ENCODE measurements at regions not wholly inside any gene's neighbourhood (a gene's known extent, or its start where the extent isn't known, plus 50 kb on each side); places are given as distances from the start of the nearest gene placed in this dataset.
"Not testable (repeated sequence)": the region's sequence is repeated elsewhere in the genome, so short reads cannot be mapped to it uniquely, and the experiment has no call there.

DNA sequence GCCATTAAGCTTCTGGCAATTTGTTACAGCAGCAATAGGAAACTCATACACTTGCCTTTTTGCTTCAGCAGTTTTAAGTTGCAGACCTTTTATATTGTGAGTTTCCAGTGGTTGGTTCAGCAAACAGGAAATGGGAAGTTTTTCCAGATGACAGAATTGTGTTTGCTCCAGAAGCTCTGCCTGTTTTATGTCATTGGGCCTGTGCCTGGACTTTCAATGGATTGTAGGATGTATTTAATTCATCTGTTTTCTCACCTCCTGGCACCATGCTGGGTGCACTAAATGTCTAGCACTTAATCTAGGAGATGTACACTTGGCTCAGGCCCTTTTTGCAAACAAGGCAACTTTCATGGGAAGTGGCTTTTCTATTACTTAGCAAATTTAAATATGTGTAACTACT, 100.4 kb upstream of the CLINT1 start:
- DNase-seq: no peak

DNA sequence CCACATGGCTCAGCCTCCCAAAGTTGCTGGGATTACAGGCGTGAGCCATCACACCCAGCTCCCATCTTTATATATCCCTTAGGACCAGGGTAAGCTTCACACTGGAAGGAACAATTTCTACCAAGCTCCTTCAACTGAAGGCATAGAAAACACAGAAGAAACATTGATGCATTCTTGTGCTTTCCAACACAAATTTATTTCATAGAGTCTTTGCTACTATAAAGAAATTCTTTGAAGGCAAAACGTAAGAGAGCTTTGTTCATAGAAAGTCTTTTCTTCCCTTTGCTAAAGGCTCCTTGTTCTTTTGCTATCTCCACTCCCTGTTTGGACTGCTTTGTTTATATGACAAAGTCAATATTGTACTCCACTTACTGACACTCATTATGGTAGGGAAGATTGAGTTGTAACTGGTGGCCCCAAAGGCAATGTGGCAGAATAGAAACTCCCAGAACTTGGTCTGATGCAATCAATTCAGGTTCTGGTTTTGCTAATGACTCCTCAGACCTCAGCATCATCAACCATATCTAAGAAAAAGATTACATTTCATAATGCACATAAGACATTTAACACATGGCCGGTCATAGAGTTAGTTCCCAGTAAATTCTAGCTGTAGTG, 97.4 kb upstream of the CLINT1 start:
- DNase-seq: no peak

DNA sequence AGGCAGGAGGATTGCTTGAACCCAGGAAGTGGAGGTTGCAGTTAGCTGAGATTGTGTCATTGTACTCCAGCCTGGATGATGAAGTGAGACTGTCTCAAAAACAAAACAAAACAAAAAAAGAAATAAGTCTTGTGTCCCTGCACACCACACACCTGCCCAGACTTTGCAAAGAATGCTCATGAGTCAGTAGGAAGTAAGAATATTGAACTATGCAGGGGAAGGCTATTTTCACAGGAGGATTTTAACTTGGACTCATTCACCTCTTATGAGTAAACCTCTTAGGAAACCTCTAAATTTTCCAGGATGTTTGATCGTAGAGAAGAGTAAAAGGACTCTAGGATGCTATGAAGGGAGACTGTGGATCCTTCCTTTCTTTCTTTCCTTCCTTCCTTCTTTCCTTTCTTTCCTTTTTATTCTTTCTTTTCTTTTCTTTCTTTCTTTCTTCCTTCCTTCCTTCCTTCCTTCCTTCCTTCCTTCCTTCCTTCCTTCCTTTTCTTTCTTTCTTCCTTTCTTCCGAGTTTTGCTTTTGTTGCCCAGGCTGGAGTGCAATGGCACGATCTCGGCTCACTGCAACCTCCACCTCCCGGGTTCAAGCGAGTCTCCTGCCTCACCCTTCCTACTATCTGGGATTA, 96.7 kb upstream of the CLINT1 start:
- DNase-seq: peak; percentile 25

DNA sequence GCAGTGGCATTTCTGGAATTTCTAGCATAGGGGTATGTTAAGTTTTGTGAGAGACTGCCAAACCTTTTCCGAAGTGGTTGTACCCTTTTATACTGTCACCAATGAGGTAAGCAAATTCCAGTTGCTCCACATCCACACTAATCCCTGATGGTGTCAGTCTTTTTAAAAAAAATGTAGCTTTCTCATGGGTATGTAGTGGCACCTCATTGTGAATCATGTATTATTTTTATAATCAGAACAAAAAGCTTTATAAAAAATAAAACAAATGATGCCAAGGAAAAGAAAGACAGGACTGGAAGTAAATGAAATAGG, 93.4 kb upstream of the CLINT1 start:
- DNase-seq: no peak

GRCh38 chr5:157951673-157952373, 92.9 kb upstream of the CLINT1 start:
- no peak for DNase-seq

DNA sequence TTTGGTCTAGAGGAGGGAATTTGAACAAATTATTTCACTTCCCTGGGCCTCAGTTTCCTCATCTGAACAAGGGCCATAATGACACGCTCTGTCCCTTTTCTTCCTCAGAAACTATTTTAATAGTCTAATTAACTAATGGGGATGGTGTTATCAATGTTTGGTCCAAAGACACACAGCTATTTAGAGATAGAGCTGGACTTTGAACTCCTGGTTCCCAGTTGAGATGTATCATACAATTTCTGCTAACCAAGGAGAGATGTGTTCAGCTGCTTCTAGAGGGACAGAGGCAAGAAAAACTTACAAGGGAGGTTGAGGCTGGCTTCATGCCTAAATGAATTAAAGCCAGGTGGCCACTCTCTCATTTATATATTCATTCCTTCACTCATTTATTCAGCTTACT, 90.6 kb upstream of the CLINT1 start:
- no peak for DNase-seq

DNA sequence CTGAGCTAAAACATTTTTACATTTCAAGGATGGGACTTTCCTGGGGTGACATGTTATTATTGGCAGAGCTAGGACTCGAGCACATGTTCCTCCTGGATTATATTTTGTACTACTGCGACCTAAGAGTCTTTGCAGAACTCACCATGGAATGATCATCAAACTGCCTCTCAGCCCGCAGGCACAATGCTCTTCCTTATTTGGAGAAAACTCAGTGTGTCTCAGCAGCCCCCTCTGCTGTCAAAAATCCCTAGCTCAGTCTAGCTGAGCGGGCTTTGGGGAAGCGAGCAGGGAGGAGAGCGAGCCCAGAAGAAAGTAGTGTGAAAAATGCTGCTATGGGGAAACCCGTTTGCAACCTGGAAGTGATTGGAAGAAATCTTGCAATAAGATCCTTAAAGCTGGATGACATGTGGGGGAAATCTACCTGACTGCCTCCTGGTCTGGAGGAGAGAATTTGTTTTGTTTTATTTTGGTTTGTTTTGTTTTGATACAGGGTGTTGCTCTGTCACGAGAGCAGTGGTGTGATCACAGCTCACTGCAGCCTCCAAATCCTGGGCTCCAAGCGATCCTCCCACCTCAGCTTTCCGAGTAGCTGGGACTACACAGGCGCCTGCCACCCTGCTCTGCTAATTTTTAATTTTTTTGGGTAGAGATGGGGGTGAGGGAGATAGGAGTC, 89.9 kb upstream of the CLINT1 start:
- peak; percentile 81 for DNase-seq

GRCh38 chr5:157947156-157947555, 88.2 kb upstream of the CLINT1 start:
- no peak for DNase-seq

GRCh38 chr5:157945822-157946221, 86.9 kb upstream of the CLINT1 start:
- not testable (repeated sequence) for DNase-seq

GRCh38 chr5:157944938-157945337, 86.0 kb upstream of the CLINT1 start:
- no peak for DNase-seq

GRCh38 chr5:157944077-157944633, 85.2 kb upstream of the CLINT1 start:
- DNase-seq: no peak

DNA sequence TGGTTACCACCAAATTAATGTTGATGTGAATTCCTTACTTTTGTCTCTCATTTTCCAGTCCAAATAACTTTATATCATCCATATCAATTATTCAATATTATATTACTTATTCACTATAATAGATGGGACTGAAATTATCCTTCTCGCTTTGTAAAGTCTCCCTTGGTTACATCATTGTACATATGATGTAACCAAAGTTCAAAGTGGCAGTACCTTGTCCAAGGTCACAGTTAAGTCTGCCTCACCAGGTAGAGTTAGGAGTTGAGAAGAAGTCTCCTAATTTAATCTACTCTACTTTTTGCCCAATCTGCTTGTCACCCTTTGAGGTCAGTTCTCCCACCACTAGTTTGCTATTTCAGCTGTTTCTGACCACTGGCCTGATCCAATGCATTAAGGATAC, 83.7 kb upstream of the CLINT1 start:
- DNase-seq: no peak

DNA sequence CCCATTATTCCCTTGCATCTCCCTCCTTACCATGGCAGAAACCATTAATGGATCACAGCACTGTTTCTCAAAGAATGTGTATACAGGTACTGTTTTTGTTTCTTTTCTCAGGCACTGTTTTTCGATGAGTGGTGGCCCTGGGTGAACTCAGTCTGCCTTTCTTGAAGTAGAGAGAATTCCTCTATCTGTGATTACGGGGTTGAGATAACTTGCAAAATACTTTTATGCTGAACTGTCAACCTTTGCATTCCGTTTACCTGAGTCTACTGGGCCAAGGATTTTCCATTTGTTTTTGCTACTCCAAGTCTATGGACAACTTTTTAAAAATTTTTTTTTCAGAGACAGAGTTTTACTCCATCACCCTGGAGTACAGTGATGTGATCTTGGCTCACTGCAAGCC, 82.7 kb upstream of the CLINT1 start:
- DNase-seq: peak; percentile 71

DNA sequence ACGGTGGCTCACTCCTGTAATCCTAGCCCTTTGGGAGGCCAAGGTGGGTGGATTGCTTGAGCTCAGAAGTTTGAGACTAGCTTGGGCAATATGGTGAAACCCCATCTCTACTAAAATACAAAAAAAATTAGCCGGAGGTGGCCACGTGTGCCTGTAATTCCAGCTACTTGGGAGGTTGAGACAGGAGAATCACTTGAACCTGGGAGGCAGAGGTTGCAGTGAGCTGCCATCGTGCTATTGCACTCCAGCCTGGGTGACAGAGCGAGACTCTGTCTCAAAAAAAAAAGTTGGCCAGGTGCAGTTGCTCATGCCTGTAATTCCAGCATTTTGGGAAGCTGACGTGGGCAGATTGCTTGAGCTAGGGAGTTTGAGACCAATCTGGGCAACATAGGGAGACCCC, 79.2 kb upstream of the CLINT1 start:
- not testable (repeated sequence) for DNase-seq

GRCh38 chr5:157936776-157937501, 78.0 kb upstream of the CLINT1 start:
- DNase-seq: not testable (repeated sequence)

- peak; percentile 25 for DNase-seq
These were observed 75.7 kb upstream of the CLINT1 start for GRCh38 chr5:157934600-157934999.

DNA sequence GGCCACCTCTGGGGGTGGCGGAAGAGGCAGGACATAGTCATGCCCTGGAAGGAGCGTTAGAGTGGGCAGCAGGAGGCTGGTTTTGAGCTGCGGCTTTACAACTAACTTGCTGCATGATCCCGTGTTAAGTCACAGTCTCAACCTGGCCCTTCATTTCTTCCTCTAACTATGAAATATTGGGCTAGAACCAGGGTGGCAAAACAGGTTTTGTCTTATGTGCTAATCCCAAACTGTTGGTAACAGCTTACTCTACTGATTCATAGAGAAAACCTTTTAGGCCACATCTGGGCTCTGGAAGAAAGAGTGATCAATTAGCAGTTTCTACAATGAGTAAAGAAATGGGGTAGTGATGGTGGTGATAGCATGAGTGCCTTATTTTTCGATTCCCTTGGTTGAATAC, 74.1 kb upstream of the CLINT1 start:
- no peak for DNase-seq

DNA sequence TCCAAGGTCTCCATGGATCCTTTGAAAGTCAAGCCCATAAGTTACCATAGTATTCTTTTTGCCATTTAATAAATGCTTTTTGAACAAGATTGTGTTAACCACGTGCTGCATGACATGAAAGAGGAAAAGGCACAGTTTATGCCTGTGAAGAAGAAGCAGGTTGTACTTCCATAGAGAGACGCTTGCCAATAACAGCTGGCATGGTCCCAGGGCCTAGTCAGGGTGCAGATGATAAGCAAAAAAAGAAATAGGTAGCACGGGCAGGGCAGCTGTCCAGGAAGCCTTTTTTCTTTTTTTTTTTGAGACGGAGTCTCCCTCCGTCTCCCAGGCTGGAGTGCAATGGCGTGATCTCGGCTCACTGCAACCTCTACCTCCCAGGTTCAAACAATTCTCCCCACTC, 71.8 kb upstream of the CLINT1 start:
- no peak for DNase-seq

GRCh38 chr5:157926977-157927376, 68.0 kb upstream of the CLINT1 start:
- DNase-seq: no peak

- DNase-seq: no peak
These were observed 67.1 kb upstream of the CLINT1 start for GRCh38 chr5:157925786-157926671.

GRCh38 chr5:157924931-157925729, 66.2 kb upstream of the CLINT1 start:
- DNase-seq: no peak

Data from NCI-H226 (cell line).